ENCODE measurements at regions not wholly inside any gene's neighbourhood (a gene's known extent, or its start where the extent isn't known, plus 50 kb on each side); places are given as distances from the start of the nearest gene placed in this dataset.

GRCh38 chr15:85296615-85297402, 83.6 kb upstream of the AKAP13 start:
- Histone ChIP-seq H3K9ac (ENCODE audit: insufficient read depth in 1 of 2, low read length in 2 of 2) (peak overlapping the region in 1 of 2 donors; percentile 36), H3K27ac (ENCODE audit: low read depth in 1 of 2, low read length in 1 of 2) (peak overlapping the region in 1 of 2 donors; percentile 13), H3K36me3 (ENCODE audit: control insufficient read depth in 4 of 4, insufficient read depth in 4 of 4, low read length in 4 of 4) (no peaks in the 10 kb centered on the region), H3K9me3 (ENCODE audit: control insufficient read depth in 4 of 4, insufficient read depth in 3 of 4, low read length in 3 of 4) (no peaks in the 10 kb centered on the region), H3K27me3 (ENCODE audit: control insufficient read depth in 3 of 3, insufficient read depth in 3 of 3, low read length in 2 of 3) (peaks cover 0 to under 1% (median 0%) of the 10 kb centered on the region in 3 donors), H3K4me3 (no peak overlapping the region), H3K4me1 (ENCODE audit: control insufficient read depth in 5 of 5, insufficient read depth in 5 of 5, low read length in 5 of 5) (peaks cover 0 to 4% (median 0%) of the 10 kb centered on the region in 5 donors)
- peak; percentile 96 for ATAC-seq (ENCODE audit: insufficient read depth, low FRiP score)
- TF ChIP-seq CTCF (IDR thresholded peaks at IDR 0.05; ENCODE audit: control extremely low read depth, extremely low read depth) = peak; percentile 71
- WGBS, 2 donors = 19 to 27% methylated on average over 14 of the region's 14 CpGs
- DNase-seq = peak; percentile 78 to 87 (median 87)

GRCh38 chr15:85297537-85297936, 82.9 kb upstream of the AKAP13 start:
- Histone ChIP-seq H3K9ac (ENCODE audit: insufficient read depth in 1 of 2, low read length in 2 of 2) (no peak overlapping the region), H3K27ac (ENCODE audit: low read depth in 1 of 2, low read length in 1 of 2) (no peak overlapping the region), H3K36me3 (ENCODE audit: control insufficient read depth in 4 of 4, insufficient read depth in 4 of 4, low read length in 4 of 4) (no peaks in the 10 kb centered on the region), H3K27me3 (ENCODE audit: control insufficient read depth in 3 of 3, insufficient read depth in 3 of 3, low read length in 2 of 3) (no peaks in the 10 kb centered on the region), H3K4me1 (ENCODE audit: control insufficient read depth in 5 of 5, insufficient read depth in 5 of 5, low read length in 5 of 5) (peaks cover 0 to 4% (median 0%) of the 10 kb centered on the region in 5 donors), H3K9me3 (ENCODE audit: control insufficient read depth in 4 of 4, insufficient read depth in 3 of 4, low read length in 3 of 4) (no peaks in the 10 kb centered on the region), H3K4me3 (no peak overlapping the region)
- ATAC-seq (ENCODE audit: insufficient read depth, low FRiP score) (no peak), DNase-seq (no peak)
- WGBS, 2 donors = 91 to 92% methylated on average over 7 of the region's 7 CpGs
- TF ChIP-seq CTCF (IDR thresholded peaks at IDR 0.05; ENCODE audit: control extremely low read depth, extremely low read depth) = no peak

DNA sequence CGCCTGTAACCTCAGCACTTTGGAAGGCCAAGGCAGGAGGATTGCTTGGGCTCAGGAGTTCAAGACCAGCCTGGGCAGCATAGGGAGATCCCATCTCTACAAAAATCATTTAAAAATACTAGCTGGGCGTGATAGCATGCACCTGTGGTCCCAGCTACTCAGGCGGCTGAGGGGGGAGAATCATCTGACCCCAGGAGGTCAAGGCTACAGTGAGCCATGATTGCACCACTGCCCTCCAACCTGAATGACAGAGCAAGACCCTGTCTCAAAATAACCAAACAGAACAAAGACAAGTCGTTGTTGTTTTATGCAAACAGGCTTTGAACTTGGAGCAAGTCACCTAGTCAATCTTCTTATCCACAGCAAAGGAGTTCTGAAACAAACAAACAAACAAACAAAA, 82.0 kb upstream of the AKAP13 start:
- no peak overlapping the region for H3K4me3 ChIP-seq
- H3K27me3 ChIP-seq (ENCODE audit: control insufficient read depth in 3 of 3, insufficient read depth in 3 of 3, low read length in 2 of 3) = no peaks in the 10 kb centered on the region
- TF ChIP-seq CTCF (IDR thresholded peaks at IDR 0.05; ENCODE audit: control extremely low read depth, extremely low read depth) = no peak
- WGBS, 2 donors = 85 to 92% methylated on average over 4 of the region's 4 CpGs
- H3K4me1 ChIP-seq (ENCODE audit: control insufficient read depth in 5 of 5, insufficient read depth in 5 of 5, low read length in 5 of 5) = peaks cover 0 to 4% (median 0%) of the 10 kb centered on the region in 5 donors
- H3K9me3 ChIP-seq (ENCODE audit: control insufficient read depth in 4 of 4, insufficient read depth in 3 of 4, low read length in 3 of 4) = no peaks in the 10 kb centered on the region
- no peak overlapping the region for H3K27ac ChIP-seq (ENCODE audit: low read depth in 1 of 2, low read length in 1 of 2)
- DNase-seq (no peak), ATAC-seq (ENCODE audit: insufficient read depth, low FRiP score) (no peak)
- H3K36me3 ChIP-seq (ENCODE audit: control insufficient read depth in 4 of 4, insufficient read depth in 4 of 4, low read length in 4 of 4) = no peaks in the 10 kb centered on the region
- no peak overlapping the region for H3K9ac ChIP-seq (ENCODE audit: insufficient read depth in 1 of 2, low read length in 2 of 2)
